Iris pigment epithelial cell (primary cell): ENCODE measurements at regions not wholly inside any gene's neighbourhood (a gene's known extent, or its start where the extent isn't known, plus 50 kb on each side); places are given as distances from the start of the nearest gene placed in this dataset.

ENCODE experiments used
- DNase-seq: peaks from one replicate; pipeline ENCODE4 v3.0.0-alpha.2; 2011; ENCODE audit warnings: low read depth

DNA sequence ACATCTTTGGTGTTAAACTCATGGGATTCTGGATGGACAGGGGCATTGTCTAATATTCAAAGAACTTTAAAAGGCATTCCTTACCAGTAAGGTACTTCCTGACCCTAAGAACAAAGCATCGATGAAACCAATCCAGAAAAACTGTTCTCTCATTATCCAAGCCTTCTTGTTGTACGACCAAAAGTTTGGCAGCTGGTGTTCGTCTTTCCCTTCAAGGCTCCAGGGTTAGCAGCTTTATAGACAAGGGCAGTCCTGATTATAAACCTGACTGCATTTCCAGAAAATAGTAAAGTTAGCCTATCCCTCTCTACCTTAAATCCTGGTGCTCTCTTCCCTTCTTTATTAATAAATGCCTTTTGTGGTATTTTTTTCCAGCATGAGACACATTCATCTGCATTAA is 149.4 kb upstream of the MRPS30 start:
- no peak for DNase-seq

DNA sequence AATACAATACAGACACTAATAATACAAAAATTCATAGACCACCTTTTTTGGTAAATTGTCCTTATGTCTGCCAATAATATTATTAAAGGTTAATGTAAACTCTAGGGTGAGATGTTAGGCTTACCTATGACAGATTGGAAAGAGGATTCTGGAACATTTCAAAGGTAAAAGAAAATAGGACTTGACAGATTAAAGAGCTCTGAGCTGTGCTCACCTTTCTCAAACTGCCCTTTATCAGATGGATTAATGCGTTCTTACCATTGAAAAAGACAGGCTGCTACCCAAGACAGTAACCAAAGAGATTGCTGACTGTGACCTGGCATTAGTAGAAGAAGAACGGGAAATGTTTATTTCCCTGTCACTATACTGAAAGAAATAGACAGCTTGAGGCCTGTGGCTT is 156.1 kb upstream of the MRPS30 start:
- DNase-seq = no peak

DNA sequence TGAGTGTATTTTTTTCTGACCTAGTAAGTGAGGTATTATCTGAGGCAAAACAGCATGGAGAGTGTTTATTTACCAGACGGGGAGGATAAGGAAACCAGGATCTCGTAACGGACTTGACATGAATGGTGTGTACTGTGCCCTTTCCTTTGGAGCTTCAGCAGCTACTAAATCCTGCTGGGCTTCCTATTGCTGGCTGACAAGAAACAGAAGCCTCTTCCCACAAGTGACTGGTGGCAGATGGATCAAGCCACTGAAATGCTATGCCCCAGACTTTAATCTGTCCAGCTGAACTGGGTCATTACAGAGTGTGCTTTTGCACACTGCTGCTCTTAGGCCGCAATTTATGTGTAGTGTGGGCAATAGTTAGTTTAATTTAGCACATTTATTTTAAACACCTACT is 162.7 kb upstream of the MRPS30 start:
- DNase-seq = no peak

DNA sequence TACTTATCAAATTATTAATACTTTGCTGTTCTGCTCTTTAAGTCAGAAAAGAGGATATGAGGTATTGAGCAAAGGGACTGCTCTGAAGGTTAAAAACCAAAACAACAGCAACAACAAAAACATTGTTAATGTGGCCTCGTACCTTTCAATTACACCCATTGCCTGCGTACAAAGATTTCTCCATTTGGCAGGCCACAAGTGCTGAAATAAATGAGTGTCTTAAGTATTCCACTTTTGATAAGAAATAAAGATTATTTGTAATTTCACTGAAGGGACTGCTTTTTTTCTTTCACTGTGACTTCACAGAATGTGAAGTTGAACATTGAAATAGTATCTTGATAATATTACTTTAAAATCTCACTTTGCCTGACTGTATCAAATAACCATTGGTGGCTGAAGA is 163.2 kb upstream of the MRPS30 start:
- DNase-seq = no peak

DNA sequence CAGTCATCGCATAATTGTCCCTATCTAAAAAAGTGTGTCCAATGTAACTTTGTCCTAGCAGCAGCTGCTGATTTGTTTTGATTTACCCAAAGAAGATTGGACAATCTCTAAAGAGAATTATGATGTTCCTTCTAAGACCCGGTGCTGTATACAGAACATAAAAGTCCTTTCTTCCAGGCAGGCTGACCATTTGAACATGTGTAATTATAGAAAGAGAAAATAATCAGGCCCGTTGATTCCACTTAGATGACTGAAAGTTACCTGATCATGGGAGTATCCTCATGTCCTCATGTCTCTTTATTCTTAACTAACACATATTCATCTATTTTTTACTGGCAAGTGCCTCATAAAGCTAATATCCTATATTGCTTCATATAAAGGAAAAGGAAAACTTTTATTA is 164.1 kb upstream of the MRPS30 start:
- DNase-seq = no peak

DNA sequence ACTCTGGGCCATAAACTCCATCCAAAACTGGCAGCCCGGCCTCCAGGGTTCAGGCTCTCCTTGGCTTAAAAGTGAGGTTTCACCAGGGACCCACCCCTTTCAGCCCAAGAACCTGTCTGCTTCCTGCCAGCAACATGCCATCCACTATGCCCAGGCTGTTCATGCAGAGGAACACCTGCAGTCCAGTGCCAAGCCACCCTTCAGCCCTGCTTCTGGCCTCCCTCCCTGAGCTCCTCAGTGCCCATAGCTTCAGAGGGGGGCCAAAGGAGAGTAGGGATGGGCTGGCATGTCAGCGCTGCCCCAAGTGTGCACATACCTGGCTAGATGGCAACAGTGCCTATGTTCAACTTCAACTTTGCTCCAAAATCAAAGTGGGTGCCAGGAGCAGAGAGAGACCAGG is 166.9 kb upstream of the MRPS30 start:
- no peak for DNase-seq

DNA sequence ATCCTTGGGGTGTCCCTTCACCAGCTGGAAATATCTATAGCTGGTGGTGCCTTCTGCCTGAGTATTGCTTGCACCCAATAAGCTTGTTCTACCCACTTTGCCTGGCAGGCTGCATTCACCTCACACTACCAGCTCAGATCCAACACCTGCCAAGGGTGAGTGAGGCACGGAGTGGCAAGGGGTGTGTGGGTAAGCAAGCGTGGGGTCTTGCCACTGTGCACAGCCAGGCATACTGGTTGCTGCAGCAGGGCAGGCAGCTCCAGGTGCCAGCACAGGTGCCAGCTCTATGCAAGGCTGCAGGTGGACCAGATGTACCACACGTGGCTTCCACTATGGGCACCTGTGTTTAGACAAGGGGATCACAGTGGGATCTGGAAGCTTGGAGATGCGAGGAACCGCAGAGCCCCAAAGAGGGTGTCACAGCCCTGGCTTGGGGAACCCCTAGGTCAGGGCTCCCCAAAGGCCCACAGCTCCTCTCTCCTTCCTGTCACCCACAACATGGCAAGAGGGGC is 167.7 kb upstream of the MRPS30 start:
- no peak for DNase-seq

DNA sequence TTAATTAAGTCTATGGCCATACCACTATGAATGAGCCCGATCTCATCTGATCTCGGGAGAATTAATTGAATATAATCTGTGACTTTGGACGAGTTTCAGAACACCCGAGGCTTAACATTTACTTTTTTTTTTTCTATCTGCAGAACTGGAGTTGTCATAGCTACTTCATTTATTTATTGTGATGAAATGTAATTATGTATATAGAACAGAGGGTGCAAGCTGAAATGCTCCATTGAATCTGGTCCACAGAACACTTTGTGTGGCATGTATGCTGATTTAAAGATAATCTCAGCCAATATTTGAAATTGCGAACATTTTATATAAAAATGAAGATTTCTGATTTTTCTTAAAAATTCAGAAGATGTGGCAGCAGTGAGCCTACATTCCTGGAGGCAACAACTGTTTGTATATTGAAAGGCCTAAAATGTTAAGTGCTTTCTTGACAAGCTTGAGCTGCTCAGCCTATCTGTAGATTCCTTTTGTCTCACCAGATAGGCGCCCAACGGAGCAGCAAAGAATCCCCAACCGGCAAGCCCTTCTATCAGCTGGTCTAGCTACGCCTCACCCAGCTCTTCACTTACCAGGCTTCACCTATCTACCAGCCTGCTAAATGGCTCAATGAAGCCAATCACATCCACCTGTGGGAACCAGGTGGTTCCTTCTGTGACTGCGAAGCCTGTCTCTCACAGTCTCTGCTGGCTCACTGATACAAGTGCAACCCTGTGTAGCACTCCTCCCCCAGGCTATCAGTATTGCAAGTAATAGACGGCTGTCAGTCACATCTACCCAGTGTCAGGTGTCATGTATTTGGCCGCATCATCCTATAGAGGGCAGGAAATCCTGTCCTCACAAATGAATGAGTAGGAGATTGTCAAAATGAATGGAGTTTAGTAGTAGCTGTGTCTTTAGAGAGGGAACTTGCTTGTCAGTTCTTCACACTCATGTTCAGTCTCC is 170.6 kb upstream of the MRPS30 start:
- no peak for DNase-seq

DNA sequence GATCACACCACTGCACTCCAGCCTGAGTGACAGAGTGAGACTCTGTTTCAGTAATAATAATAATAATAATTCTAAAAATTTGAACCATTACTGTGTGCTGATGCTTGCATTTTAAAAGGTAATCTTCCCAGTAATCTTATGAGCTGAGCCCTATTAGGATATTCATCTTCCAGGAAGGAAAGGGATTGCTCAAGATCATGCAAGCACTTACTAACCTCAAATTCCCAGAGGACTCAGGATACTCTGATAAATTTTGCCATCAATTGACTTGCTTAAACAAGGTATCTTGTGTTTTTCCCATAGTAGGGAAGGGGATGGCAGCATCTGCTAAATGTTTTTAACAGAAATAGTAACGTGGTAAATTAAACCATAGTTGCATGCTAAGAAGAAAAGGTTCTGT is 176.4 kb upstream of the MRPS30 start:
- no peak for DNase-seq

DNA sequence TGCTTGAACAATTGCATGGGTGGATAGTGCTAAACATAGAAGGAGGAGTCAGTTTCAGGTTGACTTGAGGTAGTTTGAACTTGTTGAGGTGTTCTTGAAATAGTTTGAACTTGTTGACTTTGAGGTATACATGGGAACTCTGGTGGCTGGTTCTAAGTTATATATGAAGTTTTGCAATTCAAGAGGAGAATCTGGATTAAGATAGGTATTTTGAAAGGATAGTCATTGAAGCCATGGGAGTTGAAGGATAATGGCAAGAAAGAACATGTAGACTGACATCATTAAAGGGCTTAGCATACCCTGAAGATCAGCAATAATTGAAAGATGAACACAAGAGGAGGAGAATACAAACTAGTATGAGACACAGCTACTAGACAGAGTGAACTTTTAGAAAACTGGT is 181.9 kb upstream of the MRPS30 start:
- DNase-seq = no peak

DNA sequence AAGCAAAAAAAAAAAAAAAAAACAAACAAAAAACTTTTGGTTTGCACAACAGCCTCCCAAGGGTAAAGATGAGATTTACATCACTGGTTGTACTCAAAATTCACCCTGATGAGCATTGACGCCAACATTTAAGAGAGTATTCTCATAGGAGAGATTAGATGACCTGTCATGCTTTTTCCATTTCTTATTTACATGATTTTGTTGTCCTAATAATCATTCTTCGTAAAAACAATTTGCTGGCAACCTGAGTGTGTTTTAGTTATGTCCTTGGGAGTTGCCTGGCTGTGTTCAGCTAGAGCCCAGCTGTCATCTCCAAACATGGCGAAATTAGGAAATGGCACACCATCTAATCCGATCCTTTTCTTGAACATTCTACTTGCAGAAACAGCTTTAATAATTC is 186.4 kb upstream of the MRPS30 start:
- no peak for DNase-seq

DNA sequence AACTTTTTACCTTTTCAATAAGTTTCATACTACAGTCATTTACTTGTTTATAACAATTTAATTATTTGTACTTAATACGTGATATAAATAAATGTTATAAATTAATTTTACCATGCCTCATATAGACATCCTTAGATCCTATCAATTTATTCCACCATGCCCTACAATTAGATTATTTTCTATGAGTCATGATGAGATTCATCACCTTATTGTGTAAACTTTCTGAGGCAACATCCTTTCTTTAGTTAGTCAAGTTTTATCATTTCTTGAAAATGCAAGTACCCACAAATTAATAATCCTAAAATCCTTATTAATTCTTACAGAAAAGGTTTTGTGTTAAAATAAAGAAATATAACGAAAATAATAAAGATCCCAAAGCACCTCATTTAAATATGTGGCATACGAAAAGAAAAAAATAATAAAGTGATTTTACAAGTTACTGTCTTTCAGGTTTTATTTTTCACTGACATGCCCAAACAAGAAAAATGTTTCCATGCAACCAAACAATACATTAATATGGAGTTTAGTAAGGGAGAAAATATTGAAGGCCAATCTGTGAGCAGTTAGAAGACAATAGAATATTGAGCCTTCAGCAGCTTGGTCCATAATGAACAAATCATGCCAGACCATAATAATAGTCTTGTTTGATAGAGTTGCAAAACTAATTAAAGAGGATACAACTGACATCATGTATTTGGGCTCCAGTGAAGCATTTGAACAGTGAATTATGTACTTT is 188.7 kb upstream of the MRPS30 start:
- no peak for DNase-seq

DNA sequence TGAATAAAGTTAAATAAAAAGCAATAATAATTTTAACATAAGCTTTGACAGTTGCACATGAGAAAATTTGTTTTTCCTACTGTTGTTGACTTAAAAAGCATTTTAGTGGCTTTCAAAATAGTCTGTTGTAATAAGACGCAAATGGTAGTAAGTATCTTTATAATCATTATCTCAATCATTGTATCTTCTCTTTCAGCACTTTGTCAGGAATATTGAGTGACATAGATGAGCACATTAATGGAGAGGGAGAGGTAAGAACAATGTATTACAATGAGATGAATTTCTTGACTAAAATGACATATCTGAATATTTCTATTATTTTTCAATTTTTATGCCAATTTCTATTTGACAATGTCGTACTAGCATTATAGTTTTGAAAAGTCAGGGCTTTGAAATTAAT is 193.9 kb upstream of the MRPS30 start:
- DNase-seq = no peak

DNA sequence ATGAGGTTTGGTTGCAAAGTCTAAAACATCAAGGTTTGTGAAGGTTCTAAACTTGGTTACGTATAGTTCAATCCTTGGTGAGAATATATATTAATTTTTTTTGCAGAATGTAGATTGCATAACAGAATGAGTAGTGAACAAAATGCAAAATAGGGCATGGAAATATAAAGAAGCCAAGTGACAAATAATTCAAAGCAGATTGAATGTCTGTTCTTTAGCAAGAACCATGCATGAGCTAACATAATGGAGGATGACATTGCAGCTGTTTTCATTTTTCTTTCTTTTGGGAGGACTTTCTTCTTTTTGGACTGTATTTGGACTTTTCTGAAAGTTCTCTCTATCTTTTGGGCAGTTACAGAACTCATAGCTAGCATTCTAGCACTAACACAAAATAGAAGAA is 194.8 kb upstream of the MRPS30 start:
- no peak for DNase-seq

DNA sequence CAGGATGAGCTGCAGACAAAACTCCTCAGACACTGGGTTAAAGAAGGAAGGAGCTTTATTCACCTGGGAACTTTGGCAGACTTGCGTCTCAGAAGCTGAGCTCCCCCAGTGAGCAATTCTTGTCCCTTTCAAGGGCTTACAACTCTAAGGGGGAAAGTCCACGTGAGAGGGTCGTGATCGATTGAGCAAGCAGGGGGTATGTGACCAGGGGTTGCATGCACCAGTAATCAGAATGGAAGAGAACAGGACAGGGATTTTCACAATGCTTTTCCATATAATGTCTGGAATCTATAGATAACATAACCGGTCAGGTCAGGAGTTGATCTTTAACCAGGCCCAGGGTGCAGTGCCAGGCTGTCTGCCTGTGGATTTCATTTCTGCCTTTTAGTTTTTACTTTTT is 202.8 kb upstream of the MRPS30 start:
- no peak for DNase-seq

DNA sequence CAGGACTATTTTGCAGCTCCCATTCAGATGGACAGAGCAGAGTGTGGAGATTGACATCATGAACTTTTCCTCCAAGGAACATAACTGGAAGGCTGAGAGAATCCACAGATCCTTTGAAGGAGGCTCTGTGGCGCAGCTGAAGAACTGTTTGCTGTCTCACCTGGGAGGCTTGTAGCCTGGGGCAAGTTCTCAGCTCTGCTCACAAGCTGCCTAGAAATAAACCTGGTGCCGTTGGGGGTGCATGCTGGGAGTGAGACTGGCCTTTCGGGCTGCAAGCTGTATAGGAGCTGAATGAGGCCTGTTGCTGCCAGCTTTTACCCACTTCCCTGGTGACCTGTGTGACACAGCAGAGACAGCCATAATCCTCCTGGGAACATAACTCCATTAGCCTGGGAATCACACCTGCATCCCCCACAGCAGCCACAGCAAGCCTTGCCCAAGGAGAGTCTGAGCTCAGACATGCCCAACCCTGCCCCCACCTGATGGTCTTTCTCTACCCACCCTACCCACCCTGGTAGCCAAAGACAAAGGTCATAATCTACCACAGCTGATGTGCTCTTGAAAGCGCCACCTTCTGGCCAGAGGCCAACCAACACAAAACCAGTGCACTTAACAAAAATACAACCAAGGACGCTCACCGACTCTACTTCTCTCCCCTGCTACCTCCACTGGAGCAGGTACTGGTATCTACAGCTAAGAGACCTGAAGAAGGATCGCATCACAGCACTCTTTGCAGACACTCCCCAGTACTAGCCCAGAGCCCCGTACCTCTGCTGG is 205.1 kb upstream of the MRPS30 start:
- DNase-seq = no peak

DNA sequence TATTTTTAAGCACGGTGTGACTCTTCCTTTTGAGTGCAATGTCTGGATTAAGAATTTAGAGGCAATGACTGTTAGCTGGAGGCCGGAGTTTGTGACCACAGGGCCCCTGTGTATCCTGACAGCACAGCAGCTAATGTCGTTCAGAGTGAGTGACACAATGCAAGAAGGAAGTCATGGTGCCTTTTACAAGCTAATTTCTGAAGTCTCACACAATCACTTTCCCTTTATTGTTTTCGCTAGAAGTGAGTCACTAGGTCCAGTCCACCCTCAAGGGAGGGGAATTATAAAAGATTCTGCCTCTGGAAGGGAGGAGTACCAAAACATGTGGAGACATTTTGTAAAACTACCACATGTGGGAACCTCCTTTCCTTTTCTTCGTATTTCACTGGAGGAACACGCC is 185.5 kb upstream of the FGF10 start:
- no peak for DNase-seq

DNA sequence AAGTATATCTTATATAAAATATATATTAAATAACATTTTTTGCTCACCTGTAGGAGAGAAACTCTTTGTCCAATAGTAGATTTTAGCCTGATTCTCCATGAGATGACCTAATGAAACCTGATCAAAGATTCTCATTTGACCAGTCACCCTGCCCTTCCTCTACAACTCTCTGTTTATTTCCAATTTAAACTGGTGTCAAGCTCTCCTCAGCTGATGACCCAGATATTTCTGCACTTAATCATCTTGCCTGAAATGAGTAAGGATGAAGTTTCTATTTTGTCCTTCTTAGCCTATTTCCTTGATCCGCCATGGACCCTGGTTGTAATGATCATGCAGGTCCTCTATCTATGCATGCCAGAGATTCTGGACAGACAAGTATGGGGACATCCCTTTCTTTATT is 179.3 kb upstream of the FGF10 start:
- peak; percentile 48 for DNase-seq

DNA sequence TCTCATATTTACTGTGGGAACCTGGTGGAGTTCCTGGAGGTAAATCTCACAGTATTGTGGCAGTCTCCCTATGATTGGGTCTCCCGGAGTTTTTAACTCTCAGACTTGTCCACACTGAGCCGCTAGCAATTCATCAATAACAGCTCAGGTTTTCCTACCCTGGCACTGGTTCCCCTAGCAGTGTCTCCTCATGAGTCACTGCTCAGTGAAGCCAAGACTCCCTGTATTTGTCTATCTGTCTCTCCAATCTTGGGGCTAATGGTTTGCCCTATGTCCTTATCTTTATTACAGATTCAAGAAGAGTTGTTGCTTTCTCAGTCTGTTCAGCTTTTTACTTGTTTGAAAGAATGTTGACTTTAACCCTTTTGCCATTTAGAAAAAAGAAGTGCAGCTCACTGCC is 176.7 kb upstream of the FGF10 start:
- DNase-seq = peak; percentile 23

DNA sequence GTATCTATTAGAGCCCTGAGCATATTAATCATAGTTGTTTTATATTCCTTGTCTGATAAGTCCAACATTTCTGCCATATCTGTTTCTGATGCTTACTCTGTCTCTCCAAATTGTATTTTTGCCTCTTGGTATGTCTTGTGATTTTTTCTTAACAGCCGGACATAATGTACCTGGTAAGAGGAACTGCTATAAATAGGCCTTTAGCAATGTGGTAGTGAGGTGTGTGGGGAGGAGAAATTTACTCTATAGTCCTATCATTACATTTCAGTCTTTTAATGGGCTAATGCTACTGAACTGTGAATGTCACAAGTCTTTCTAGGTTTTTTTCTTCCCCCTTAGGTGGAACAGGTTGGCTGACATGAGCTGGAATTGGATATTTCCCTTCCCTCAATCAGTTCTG is 176.1 kb upstream of the FGF10 start:
- no peak for DNase-seq

DNA sequence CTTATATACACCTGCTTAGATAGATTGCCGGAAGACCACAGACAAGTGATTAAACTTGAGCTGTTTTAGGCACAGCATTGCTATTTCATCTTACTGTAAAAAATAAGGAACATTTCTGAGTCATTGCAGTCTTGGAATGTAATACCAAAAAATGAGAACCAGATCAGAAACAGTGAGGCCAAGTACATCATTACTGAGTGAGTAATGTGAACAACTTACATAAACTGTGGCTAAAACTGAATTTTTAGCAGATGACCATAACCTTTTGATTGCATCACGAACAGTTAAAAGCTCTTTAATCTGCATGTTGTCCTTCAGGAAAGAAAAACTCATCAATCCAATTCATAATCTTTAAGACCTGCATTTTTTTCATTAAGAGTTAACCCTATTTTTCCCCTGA is 157.1 kb upstream of the FGF10 start:
- DNase-seq = peak; percentile 90

DNA sequence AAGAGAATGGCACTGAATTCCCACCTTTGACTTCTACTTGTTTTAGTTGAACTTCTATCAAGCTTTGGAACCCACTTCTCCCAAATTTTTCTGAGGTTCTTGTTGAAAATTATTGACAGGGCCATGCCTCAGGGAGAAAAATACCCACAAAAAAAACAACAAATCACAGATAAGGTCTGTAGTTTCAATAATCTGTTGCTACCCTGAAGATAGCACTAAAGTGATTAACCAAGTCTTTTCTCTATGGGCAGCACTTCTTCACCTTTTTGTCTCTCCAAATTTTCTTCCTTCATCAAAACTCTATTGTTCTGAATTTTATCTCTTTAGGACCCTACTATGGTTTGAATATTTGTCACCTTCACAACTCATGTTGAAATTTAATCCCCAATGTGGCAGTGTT is 154.3 kb upstream of the FGF10 start:
- DNase-seq = no peak

DNA sequence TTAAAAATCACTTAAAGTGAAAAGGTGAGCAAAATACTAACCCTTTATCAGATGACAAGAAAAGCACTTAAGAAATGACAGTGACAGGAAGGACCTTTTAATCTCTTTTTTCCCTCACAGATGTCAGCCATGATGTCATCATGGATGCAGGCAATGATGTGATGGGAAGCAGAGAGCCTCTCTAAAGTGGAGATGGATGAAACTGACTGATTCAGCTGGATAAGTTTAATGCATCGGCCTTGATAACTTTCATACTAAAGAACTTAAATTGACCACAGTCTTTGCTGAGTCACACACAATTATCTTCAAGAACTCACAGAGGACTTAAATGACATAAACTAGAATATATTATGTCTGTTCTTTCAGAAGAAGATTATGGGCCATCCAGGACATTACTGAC is 153.2 kb upstream of the FGF10 start:
- peak; percentile 66 for DNase-seq
